Left colon (tissue), 2 donors: ENCODE measurements at regions not wholly inside any gene's neighbourhood (a gene's known extent, or its start where the extent isn't known, plus 50 kb on each side); places are given as distances from the start of the nearest gene placed in this dataset.

Experiments used
- ATAC-seq: fragments of 200-7000 bp; cut with Tn5 transposase; one replicate; pipeline ENCODE4 v1.9.1; 2020; ENCODE audit warnings: mild to moderate bottlenecking, moderate library complexity
- DNase-seq, 2 donors: peaks; one replicate each; pipeline ENCODE4 v3.0.0-alpha.2; 2020
- intact Hi-C, 2 donors: fragments of 100-400 bp; cut with DNase I in 1 of 2; cut with micrococcal nuclease in 1 of 2; formaldehyde crosslinking; loops; one replicate each; pipeline versions ENCODE4 v1.11.2 to v1.14.0; 2022; cut with DNase I, micrococcal nuclease
- donor health status: DM: no; HTN: no; CAD: no.
- donor health status: DM: yes; HTN: yes; CAD: no.

DNA sequence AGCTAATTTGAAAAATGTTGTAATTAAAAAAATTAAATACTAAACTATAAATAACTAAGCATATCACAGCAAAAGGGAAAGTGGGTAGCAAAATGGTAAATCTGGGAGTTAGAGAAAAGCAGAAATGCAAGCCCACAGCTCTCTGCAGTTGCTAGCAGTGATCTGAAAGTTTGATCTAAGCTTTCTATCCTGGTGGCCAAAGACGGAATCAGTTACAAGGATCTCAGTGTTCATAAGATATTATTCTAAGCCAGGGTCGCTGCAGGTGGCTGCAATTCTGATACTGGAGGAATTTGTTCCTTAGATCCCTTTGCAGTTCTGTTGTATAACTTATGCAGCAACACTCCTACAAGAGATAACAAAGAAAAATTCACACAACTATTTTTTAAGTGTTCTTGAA is 363.7 kb downstream of the SETD4 start:
- DNase-seq (no peak), ATAC-seq (no peak)
- intact Hi-C loops, result no loop called here

DNA sequence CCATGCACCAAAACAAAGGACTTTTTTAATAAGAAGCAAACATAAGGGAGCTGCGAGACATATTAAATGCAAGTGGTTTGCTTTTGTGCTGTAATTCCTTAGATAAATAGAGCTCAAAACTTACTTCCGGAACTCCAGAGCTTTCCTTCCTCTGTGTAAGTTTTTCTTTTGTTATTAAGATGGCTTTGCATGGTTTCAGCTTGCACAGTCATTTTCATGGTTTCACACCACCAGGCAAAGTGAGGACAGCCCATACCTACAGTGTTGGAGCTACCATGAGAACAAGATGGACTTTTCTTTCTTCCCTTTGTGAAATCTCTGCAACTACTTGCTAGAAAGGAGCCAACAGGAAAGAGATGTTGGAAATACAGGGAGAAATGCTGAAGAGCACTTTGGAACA is 368.0 kb downstream of the SETD4 start:
- DNase-seq, result no peak
- ATAC-seq, result no peak
- intact Hi-C loops, result no loop called here

DNA sequence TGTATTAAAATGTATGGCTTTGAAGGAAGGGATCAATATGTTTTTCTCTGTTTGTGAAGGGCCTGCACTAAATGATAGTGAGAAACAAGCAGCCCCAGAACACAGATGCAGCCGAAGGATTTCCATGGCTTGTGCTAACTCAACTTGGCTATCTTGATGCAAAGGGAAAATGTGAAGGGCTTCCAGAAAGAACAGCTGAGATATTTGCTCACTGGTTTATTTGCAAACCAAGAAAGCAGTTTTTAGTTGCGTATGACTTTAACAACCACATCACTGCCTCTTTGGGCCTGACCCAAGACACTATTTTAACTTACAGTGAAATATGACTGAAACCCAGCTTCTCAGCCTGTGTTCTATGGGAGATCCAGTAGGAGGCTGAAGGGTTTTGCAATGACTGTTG is 369.9 kb downstream of the SETD4 start:
- intact Hi-C loops, result no loop called here
- ATAC-seq, result no peak
- no peak for DNase-seq

DNA sequence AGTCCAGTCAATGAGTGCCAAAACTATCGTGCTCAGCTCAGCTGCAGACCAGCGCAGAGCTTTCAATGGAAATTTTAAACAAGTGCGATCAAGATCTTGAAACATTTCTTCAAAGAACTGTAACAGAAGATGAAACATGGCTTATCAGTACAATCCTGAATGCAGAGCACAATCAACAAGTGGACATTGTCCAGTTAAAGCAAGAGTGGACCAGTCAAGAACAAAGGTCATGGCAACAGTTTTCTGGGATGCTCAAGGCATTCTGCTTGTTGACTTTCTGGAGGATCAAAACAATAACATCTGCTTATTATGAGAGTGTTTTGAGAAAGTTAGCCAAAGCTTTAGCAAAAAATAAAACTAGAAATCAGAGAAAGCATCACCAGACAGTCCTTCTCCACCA is 374.2 kb downstream of the SETD4 start:
- no peak for ATAC-seq
- intact Hi-C loops, result no loop called here
- DNase-seq, result no peak

DNA sequence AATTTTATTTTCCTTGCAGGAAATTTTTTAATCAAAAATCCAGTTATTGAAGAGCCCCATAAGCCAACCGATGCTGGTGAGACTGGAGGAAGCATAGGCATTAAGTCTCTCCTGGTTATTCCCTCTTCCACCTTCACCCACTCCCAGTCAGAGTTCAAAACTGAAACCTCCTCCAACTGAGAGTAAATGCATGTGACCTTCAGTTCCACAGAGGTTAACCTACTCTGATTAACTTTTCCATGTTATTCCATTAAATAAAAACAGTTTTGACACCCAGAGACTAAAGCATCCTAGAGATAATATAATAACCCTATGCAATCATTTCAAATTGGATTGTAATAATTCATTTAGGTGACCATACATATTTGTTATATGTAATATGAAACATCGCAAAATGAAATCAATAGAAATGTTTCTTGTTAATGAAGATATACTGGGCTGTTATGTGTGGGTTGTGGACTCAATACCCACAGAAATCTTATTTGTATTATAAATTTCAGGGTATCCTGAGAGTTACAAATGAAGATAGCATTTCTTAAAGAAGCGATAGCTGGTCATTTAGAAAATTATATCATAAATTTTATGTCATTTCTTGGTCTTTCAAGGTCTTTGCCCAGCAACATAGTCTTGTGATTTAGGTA is 376.5 kb downstream of the SETD4 start:
- intact Hi-C loops, result no loop called here
- DNase-seq, result no peak
- no peak for ATAC-seq

DNA sequence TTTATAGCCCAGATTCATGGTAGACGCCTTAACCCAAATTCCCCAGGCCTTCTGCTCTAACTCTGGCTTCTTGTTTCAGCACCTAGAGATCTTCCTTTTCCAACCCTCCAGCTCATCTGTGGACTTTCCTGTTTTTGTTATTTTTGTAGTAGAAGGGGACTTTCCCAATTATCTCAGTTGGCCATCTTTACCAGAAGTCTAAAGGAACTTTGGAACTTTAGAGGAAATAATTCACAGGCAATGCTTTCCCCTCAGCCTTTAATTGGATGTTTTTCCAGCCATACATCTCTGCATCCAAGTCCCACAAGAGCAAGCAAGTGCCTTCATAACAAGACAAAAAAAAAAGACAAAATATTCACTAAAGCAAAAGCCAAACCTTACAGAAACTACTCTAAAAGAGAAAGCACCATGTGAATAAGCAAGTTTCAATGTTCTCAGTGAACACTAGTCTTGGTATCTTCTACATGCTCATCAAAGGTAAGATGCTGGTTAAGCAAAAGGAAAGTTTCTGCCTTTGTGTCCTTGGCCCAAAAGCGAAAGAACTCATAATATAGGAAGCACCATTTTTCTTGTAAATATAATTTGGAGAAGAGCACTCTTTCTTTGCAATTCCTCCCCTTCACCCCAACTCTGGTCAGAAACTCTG is 377.3 kb downstream of the SETD4 start:
- intact Hi-C loops, result no loop called here
- no peak for ATAC-seq
- DNase-seq, result no peak

DNA sequence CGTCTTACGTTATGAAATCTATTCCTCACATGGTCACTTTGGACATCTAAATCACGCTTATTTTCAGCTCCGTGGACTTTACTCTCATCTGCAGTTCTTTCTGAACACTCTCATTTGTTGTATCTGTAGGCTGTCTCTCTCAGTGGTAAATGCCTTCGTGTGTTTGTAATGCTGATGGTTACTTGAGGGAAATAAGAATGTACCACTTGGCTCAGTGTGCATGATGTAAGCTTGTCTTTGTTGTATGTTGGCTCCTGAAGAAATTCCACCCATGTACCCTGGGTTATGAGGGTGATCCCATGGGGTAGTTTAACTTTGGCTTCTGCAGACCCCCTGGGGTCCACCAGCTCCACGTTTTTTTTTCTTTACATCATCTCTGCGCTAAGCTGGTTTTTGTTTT is 378.4 kb downstream of the SETD4 start:
- intact Hi-C loops, result no loop called here
- ATAC-seq, result no peak
- no peak for DNase-seq

DNA sequence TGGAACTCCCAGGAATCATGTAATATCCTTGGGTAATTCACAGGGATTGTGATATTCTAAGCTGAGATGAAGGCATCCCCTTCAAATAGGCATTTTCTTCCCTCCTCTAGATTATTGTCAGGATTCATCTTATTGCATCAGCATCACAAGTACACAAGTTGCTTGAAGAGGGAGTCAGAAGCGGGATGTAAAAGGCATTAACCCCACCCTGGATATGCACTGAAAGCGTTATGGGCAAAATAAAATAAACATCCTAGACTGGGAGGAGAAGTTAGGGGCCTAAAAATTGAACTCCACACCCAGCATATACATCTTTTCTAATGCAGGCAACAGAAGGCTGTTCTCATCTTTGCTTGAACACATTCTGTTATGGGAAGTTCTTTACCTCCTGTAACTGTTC is 381.2 kb downstream of the SETD4 start:
- intact Hi-C loops, result no loop called here
- ATAC-seq, result no peak

DNA sequence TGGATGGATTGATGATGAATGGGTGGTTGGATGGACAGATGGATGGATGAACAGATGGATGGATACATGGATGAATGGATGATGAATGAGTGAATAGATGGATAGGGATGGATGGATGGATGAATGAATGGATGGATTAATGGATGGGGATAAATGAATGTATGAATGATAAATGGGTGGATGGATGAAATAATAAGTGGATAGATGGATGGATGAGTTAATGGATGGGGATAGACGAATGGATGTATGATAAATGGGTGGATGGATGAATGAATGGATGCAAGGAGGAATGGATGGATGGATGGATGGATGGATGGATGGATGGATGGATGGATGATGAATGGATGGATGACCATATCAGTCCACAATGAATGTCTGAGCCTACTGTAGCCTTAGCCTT is 381.9 kb downstream of the SETD4 start:
- DNase-seq (no peak), ATAC-seq (no peak)
- intact Hi-C loops, result no loop called here

More for the DNA sequence above, 381.2 kb downstream of the SETD4 start:
- no peak for DNase-seq

DNA sequence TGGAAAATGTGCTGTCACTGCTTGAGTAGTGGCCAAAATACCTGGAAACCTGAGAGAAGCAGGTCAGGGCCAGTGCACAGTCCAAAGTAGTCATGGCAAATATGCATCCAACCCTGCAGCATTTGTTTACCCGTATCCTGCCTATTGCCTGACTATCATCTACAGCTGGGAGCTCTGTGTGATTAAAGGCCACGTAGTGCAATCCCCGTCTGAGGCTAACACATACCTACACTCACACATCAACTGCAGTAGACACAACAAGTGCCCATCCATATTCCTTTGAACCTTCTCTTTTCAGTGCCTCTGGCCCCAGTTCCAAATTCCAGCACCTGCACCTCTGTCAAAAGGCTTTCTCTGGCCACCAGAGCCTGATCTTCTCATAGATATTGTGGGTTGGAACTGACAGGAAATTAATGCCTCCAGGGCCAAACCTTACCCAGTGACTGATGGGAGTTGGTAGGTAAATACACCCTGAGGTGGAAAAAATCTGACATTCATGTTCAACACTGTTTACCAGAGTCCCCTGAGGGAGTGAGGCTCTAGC is 383.0 kb downstream of the SETD4 start:
- DNase-seq (no peak), ATAC-seq (no peak)
- intact Hi-C loops, result no loop called here

DNA sequence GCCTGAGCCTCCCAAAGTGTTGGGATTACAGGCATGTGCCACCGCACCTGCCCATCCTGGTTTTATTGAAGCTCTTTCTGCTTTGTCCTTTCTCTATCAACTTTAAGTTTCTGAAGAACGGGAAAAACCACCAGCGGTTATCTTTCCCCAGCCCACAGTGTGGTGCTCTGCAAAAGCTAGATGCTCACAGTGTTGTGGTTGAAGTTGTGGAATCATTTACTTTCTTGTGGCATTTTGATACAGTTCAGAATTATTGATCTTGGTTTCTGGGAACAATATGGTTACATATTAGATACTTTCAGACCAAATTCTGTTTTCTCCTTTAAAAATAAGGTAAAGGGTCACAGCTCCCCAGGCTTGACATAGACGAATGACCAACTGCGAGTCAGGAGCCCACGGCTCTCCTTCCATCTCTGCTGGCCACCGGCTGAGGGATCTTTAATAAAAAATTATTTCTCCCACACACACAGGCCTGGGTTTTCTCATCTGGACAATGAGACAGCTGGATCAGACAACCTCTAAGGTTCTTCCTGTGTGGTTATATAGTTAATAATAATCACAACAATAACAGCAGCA is 385.3 kb downstream of the SETD4 start:
- ATAC-seq, result no peak
- intact Hi-C loops, result no loop called here
- DNase-seq, result no peak

DNA sequence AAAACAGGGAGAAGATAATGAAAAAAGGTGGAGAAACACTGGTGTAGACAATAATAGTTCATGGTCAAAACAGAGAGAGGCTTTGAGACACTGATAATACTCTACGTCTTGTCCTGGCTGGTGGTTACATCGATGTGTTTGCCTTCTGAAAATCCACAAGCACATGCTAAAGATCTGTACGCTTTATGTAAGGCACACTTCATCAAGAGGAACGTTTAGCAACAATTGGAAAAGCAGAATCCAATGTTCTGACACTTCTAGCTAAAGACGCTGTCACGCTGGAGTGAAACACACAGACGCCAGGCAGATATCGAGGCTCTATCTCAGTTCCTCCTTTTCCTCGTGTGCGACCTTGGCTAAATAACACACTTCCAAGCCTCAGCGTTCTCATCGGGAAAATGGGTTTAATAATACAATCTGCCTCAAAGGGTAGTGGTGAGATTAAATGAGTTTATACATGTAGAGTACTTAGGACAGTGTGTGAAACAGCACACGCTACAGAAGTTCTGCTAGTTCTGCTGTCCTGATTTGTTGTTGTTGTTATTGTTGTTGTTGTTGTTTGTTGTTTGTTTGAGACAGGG is 386.1 kb downstream of the SETD4 start:
- intact Hi-C loops, result no loop called here
- ATAC-seq (no peak), DNase-seq (no peak)

DNA sequence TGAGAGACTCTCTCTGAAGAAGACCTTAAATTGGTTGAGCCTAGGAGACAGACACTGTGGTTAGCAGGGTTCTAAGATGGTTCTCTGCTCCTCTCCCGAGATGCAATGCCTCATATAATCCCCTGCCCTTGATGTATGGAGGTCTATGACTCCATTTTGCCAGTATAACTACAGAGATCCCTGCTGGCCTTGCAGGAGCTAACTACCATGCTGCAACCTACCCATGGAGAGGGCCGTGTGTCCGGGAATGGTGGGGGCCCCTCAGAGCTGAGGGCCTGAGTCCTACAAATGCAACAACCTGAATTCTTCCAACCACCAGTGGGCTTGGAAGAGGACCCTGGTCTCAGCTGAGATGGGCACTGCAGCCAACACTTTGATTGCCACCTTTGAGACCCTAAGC is 388.0 kb downstream of the SETD4 start:
- ATAC-seq, result no peak
- DNase-seq, result no peak
- intact Hi-C loops, result no loop called here

DNA sequence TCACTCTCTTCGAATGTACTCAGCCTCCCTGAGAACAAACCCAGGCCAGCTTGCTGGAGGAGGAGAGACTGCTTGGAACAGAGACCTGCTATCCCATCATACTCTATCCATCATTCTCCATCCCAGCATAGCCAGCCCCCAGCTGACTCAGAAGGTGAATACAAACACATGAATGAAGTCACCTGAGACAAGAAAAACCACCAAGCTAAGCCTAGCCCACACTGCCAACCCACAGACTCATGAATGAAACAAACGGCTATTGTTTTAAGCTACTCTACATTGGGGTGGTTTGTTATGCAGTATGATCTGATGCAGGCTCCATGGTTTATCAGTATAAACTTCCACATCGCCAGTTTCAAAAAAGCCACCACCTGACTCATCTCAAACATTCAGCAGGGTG is 395.6 kb downstream of the SETD4 start:
- intact Hi-C loops, result no loop called here
- ATAC-seq (no peak), DNase-seq (no peak)

DNA sequence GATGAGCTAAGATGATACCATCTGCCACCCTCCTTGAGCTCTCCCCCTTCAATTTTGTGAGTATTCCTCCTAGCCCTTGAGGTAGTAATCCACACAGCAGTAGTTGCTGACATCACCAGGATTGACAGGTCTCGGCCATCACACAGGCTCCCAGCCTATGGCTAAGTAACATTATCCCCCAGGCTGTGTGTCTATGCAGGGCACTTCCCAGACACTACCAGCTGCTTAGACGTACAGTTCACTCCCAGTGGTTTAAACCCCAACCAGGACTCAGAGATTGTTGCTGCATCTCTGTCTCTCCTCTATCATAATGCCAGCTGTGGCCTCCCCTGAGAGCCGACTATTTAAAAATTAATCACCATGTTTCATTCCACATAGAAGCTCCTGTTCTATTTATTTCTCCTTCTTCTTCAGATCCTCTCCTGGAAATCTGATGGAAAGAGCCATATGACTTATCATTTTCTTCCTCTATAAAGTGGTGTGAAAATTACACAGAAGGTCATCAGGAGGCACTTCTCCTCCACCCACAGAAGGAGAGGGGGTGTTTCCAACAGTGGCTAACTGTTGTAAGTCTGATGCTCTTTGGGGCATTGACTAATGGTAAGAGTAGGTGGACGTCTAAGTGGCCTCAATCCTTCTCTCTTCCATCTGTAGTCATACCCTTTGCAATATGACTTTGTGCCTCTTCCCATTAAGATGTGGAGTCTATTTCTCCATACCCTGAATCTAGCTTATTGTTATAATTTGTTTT is 396.3 kb downstream of the SETD4 start:
- intact Hi-C loops, result no loop called here
- DNase-seq (no peak), ATAC-seq (no peak)

DNA sequence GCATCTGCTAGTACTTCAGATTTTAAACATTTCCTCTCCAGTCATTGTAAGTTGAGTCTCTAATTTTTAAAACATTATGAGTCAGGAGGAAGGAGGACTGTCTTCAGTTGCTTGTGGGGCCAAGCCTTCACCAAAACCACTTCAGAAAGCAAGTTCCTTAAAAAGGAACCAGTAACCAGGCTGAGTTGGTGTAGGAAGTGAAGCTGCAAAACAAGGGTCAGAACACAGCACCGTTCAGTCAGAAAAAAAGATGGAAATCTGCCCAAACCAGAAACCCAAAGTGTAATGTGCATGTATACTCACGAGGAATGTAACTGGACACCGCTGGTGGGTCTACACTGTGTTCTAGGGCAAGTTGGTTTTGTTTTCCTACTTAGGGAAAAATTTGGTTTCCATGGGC is 402.1 kb downstream of the SETD4 start:
- no peak for DNase-seq
- ATAC-seq, result no peak
- intact Hi-C loops, result no loop called here

DNA sequence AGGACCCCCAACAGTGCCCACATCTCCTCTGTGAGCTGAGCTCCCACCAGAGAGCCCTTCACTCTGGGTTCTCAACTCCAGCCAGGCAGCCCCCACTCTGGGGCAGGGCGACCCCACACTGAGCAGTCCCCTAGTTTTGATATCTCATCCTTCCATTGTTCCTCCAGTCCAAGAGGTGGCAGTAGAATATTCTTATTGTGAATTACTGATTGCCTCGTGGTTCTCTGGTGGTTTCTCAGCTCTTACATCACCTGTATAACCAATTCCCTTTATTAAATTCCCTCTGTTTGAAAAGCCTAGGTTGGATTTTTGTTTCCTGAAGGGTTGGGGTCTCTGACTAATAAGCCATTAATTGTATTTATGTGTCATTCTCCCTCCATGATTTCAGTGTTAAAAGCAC is 407.5 kb downstream of the SETD4 start:
- DNase-seq (no peak), ATAC-seq (no peak)
- intact Hi-C loops, result no loop called here

DNA sequence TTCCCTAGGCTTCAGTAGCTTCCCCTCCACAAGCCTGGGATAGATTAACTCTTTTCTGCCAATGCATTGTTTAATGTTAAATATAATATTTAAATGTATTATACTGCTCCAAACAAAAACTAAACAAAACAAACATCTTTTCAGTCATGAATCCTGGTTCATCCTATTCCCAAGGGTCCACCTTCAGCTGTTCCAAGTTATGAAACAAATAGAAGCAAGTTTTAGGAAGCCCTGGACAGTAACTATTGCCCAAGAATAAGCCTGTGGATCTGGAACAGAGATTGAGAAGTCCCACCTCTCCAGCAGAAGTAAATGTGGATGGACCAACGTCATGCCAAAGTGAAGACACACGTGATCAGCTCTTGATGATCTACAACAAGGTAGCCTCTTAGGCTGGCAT is 408.1 kb downstream of the SETD4 start:
- ATAC-seq (no peak), DNase-seq (no peak)
- intact Hi-C loops, result no loop called here

DNA sequence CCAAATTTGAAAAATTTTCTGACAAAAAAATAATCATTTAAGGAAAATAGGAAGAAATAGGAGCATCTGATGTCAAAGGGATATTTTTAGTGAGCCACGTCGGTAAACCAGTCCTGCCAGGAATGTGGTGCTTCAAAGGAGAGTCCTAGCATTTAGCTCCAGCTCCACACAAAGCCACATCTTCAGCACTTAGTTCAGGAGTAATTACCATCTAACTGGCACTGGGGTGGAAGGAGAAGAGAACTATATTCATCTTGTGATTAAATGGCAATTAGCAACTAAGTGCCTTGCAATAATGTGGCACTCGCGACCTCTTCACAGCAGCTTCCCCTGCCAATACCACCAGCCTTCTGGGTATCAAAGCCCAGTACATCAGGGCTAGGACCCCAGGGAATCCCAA is 409.1 kb downstream of the SETD4 start:
- intact Hi-C loops, result no loop called here
- ATAC-seq, result no peak
- DNase-seq, result no peak

DNA sequence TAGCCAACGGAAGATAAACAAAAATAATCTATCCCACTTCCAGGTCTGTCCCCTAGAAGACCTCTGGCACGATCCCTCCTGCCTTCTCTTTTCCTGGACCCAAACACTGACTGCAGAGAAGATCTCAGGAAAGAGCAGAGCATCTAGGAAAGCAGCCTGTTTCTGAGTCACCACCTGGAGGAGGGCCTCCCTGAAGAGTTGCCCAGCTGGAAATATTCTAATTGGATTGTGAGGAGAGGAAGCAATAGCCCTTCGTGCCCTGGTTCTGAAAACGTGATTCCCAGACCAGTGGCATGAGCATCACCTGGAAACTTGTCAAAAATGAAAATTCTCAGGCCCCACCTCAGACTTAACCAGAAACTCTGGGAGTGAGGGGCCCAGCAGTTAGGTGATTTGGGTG is 411.1 kb downstream of the SETD4 start:
- no peak for DNase-seq
- intact Hi-C loops, result no loop called here
- ATAC-seq, result no peak
